ENCODE measurements at regions not wholly inside any gene's neighbourhood (a gene's known extent, or its start where the extent isn't known, plus 50 kb on each side); places are given as distances from the start of the nearest gene placed in this dataset.
"Not testable (repeated sequence)": the region's sequence is repeated elsewhere in the genome, so short reads cannot be mapped to it uniquely, and the experiment has no call there.

DNA sequence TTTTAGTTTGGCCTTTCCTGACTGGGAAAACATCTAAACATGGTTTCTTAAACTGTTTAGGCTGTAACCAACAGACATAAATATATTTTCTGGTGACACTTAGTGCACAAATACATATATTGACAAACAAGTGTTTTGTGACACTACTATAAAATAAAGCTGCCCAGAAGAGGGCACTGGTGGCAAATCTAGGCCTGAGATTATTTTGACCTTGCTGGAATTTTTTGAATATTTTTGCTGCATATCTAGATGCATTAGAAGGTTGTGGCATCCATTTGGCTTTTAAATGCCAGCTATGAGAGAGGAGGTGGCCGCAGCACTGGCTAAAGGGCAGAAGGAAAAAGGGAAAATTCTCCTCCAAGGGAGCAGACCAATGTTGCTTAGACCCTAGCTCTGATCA, 139.6 kb downstream of the KLRB1 start:
- TF ChIP-seq, protein P1, sequence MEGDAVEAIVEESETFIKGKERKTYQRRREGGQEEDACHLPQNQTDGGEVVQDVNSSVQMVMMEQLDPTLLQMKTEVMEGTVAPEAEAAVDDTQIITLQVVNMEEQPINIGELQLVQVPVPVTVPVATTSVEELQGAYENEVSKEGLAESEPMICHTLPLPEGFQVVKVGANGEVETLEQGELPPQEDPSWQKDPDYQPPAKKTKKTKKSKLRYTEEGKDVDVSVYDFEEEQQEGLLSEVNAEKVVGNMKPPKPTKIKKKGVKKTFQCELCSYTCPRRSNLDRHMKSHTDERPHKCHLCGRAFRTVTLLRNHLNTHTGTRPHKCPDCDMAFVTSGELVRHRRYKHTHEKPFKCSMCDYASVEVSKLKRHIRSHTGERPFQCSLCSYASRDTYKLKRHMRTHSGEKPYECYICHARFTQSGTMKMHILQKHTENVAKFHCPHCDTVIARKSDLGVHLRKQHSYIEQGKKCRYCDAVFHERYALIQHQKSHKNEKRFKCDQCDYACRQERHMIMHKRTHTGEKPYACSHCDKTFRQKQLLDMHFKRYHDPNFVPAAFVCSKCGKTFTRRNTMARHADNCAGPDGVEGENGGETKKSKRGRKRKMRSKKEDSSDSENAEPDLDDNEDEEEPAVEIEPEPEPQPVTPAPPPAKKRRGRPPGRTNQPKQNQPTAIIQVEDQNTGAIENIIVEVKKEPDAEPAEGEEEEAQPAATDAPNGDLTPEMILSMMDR (IDR thresholded peaks at IDR 0.05; ENCODE audit: low read length) = peak; percentile 26; the same call in 1 of the 2 replicates
- TF ChIP-seq EZH2 (IDR thresholded peaks at IDR 0.05; ENCODE audit: borderline replicate concordance, low read length) = not testable (repeated sequence)
